ENCODE measurements at regions not wholly inside any gene's neighbourhood (a gene's known extent, or its start where the extent isn't known, plus 50 kb on each side); places are given as distances from the start of the nearest gene placed in this dataset.
A peak's percentile ranks its signal among the peaks of the same experiment; 100 is the strongest.

DNA sequence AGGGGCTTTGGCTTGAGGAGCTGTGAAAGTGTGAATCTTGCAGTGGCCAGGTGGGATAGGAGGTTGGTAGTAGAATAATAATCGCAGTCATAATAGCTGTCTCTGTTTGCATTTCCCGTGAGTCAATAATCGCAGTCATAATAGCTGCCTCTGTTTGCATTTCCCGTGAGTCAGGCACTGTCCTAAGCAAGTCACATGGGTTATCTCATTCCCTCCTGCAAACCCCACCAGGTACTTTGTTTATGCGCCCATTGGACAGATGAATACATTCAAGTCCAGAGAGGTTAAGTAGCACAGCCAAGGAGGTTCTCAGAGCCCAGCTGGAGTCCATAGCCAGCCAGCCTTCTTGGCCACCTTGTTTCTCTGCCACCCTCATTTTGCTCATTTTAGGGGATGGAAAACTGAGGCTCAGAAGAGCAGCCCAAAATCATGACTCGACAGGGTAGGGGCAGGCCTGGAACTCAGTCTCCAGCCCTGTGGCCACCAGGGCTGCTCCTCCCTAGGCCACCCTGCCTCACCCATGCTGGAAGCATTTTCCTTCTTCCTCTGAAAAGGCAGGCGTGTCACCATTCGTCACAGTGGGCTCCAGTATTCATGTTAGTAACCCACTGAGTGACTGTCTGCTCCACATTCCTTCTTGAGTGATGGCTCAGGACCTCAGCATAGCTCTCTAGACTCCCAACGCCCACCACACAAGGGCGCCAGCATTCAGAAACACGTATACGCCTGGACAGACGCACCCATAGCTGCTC, 206.2 kb downstream of the URI1 start:
- no peak for DNase-seq
- no peak overlapping the region for H3K27ac ChIP-seq
- no peaks in the 10 kb centered on the region for H3K27me3 ChIP-seq
- H3K36me3 ChIP-seq (replicated peaks in 1 of 2), result no peaks in the 10 kb centered on the region
- H3K4me3 ChIP-seq, result no peak overlapping the region
- TF ChIP-seq POLR2A (IDR thresholded peaks at IDR 0.05), result no peak
- TF ChIP-seq, protein P1, sequence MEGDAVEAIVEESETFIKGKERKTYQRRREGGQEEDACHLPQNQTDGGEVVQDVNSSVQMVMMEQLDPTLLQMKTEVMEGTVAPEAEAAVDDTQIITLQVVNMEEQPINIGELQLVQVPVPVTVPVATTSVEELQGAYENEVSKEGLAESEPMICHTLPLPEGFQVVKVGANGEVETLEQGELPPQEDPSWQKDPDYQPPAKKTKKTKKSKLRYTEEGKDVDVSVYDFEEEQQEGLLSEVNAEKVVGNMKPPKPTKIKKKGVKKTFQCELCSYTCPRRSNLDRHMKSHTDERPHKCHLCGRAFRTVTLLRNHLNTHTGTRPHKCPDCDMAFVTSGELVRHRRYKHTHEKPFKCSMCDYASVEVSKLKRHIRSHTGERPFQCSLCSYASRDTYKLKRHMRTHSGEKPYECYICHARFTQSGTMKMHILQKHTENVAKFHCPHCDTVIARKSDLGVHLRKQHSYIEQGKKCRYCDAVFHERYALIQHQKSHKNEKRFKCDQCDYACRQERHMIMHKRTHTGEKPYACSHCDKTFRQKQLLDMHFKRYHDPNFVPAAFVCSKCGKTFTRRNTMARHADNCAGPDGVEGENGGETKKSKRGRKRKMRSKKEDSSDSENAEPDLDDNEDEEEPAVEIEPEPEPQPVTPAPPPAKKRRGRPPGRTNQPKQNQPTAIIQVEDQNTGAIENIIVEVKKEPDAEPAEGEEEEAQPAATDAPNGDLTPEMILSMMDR (IDR thresholded peaks at IDR 0.05), result no peak
- WGBS, 4 donors, result 83 to 93% (median 88%) methylated on average over 3 to 13 of the region's 13 CpGs
- no peaks in the 10 kb centered on the region for H3K9me3 ChIP-seq (replicated peaks in 1 of 3)
- no peaks in the 10 kb centered on the region for H3K4me1 ChIP-seq (replicated peaks in 1 of 2)
- intact Hi-C loops (cut with DNase I), result no loop called here

DNA sequence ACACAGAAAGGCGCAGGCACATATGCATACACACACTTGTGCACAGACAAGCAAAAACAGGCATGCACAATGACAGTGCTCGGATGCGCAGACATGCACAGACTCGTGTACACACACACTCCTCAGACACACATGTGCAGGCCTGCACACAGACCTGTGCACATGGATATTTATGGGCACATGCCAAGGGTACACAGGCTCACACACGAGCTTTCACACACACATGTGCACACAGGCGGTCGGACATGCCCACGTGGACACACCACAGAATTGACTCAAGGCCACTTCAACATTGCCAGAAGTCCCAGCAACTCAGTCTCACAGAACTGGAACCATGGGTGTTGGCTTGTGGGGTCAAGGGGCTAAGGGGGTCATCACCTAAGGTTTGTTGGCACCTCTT, 206.8 kb downstream of the URI1 start:
- H3K4me3 ChIP-seq, result no peak overlapping the region
- H3K36me3 ChIP-seq (replicated peaks in 1 of 2), result no peaks in the 10 kb centered on the region
- intact Hi-C loops (cut with DNase I), result no loop called here
- no peak overlapping the region for H3K27ac ChIP-seq
- TF ChIP-seq POLR2A (IDR thresholded peaks at IDR 0.05), result no peak
- TF ChIP-seq, protein P1 (IDR thresholded peaks at IDR 0.05), result no peak
- DNase-seq, result no peak
- no peaks in the 10 kb centered on the region for H3K4me1 ChIP-seq (replicated peaks in 1 of 2)
- H3K9me3 ChIP-seq (replicated peaks in 1 of 3), result no peaks in the 10 kb centered on the region
- H3K27me3 ChIP-seq, result no peaks in the 10 kb centered on the region
- WGBS, 4 donors, result 80 to 100% (median 83%) methylated on average over 1 to 8 of the region's 8 CpGs

DNA sequence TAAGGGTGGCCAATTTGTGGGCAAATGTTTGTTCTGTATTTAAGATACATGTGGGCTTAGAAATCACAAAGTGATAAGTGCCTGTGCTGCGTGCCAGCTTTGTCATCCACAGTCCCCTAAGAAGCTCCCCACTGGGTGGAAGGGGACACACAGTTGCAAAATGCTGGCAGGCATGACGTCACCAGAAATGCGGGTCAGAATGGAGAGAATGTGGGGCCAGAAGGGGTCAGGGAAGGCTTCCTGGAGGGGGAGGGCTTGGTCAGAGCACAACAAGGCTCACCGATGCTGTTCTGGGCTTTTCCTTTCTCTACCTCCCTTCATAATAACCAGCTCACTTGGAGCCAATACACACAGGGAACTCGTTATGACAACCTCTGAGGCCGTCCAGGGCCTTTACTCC, 207.3 kb downstream of the URI1 start:
- no peaks in the 10 kb centered on the region for H3K27me3 ChIP-seq
- DNase-seq, result no peak
- intact Hi-C loops (cut with DNase I), result no loop called here
- H3K4me3 ChIP-seq, result no peak overlapping the region
- H3K9me3 ChIP-seq (replicated peaks in 1 of 3), result no peaks in the 10 kb centered on the region
- no peak for TF ChIP-seq POLR2A (IDR thresholded peaks at IDR 0.05)
- TF ChIP-seq, protein P1 (IDR thresholded peaks at IDR 0.05), result no peak
- no peak overlapping the region for H3K27ac ChIP-seq
- no peaks in the 10 kb centered on the region for H3K36me3 ChIP-seq (replicated peaks in 1 of 2)
- WGBS, 4 donors, result 59 to 79% (median 77%) methylated on average over 6 of the region's 6 CpGs
- H3K4me1 ChIP-seq (replicated peaks in 1 of 2), result no peaks in the 10 kb centered on the region

DNA sequence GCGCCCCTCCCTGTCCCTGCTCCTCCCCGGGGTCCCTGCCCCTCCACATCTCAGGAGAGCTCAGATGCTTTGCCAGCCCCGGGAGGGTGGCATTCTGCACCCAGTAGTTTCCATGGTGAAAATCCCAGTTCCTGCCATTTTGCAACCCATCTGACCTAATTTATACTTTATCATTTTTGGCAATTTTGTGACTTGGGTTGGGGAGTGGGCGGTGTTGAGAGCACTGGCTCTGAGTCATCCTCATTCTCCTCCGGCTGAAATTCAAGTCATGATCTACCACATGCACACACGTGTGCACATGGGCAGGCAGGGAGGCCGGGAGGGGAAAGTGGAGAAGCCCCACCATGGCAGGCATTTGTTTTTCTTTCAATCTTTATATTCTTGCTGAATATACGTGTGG, 208.6 kb downstream of the URI1 start:
- no peaks in the 10 kb centered on the region for H3K4me1 ChIP-seq (replicated peaks in 1 of 2)
- H3K4me3 ChIP-seq, result no peak overlapping the region
- H3K27ac ChIP-seq, result no peak overlapping the region
- 40 to 55% (median 50%) methylated on average over 8 of the region's 8 CpGs for WGBS, 4 donors
- intact Hi-C loops (cut with DNase I), result no loop called here
- TF ChIP-seq, protein P1 (IDR thresholded peaks at IDR 0.05), result no peak
- TF ChIP-seq POLR2A (IDR thresholded peaks at IDR 0.05), result no peak
- no peaks in the 10 kb centered on the region for H3K27me3 ChIP-seq
- no peaks in the 10 kb centered on the region for H3K9me3 ChIP-seq (replicated peaks in 1 of 3)
- no peaks in the 10 kb centered on the region for H3K36me3 ChIP-seq (replicated peaks in 1 of 2)
- DNase-seq, result peak in 1 of 7 donors; percentile 8
